ENCODE measurements at regions not wholly inside any gene's neighbourhood (a gene's known extent, or its start where the extent isn't known, plus 50 kb on each side); places are given as distances from the start of the nearest gene placed in this dataset.
A peak's percentile ranks its signal among the peaks of the same experiment; 100 is the strongest.

DNA sequence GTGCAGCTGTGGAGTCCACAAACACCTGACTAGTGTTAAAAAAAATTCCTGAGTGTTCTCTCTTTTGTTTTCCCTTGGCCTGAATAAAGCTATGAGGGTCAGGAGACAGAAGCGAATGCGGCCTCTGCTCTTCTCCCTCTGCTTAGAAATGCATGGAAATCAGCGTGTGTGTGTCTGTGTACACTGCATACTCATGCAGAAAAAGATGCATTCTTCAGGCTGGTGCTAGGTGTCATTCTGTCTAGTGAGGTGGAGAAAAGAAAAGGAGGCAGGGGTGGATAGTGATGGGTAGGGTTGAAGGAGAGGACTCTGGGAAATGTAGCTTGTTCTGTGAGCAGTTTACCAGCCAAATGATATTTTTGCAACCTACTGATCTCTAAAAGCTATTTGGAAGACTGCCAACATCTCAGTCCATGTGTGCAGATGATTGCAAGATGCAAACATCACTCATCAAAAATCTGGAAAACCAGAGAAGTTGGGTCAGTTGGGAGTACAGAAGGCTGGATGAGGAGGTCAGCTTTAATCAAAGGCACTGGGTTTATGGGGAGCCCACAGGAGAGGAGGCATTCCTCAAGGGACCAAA is 177.7 kb downstream of the INSIG2 start:
- H3K36me3 ChIP-seq: no peaks in the 10 kb centered on the region
- H3K4me1 ChIP-seq: peaks cover 34% of the 10 kb centered on the region
- no peak overlapping the region for H3K27ac ChIP-seq
- DNase-seq: no peak
- H3K4me3 ChIP-seq: no peak overlapping the region
- no peaks in the 10 kb centered on the region for H3K27me3 ChIP-seq
- no peaks in the 10 kb centered on the region for H3K9me3 ChIP-seq (replicated peaks)

GRCh38 chr2:118264232-118264990 is 176.1 kb downstream of the INSIG2 start:
- H3K27me3 ChIP-seq: no peaks in the 10 kb centered on the region
- DNase-seq: peak; percentile 52 to 55

GRCh38 chr2:118257696-118258095 is 169.4 kb downstream of the INSIG2 start:
- H3K36me3 ChIP-seq: no peaks in the 10 kb centered on the region
- H3K9me3 ChIP-seq (replicated peaks): peaks cover 6% of the 10 kb centered on the region; the same call in 1 of the 2 replicates
- no peak overlapping the region for H3K4me3 ChIP-seq
- no peaks in the 10 kb centered on the region for H3K27me3 ChIP-seq
- no peak for DNase-seq
- H3K4me1 ChIP-seq: peaks cover 4% of the 10 kb centered on the region
- H3K27ac ChIP-seq: no peak overlapping the region

More at GRCh38 chr2:118264232-118264990, 176.1 kb downstream of the INSIG2 start:
- no peaks in the 10 kb centered on the region for H3K36me3 ChIP-seq
- H3K9me3 ChIP-seq (replicated peaks): peaks cover 4% of the 10 kb centered on the region; the same call in 1 of the 2 replicates
- H3K4me3 ChIP-seq: no peak overlapping the region
- H3K4me1 ChIP-seq: peaks cover 34% of the 10 kb centered on the region
- H3K27ac ChIP-seq: peak overlapping the region; percentile 61

GRCh38 chr2:118255771-118256372 is 167.6 kb downstream of the INSIG2 start:
- Histone ChIP-seq H3K9me3 (replicated peaks) (peaks cover 6% of the 10 kb centered on the region; the same call in 1 of the 2 replicates), H3K4me3 (no peak overlapping the region), H3K27ac (no peak overlapping the region), H3K36me3 (no peaks in the 10 kb centered on the region), H3K4me1 (no peaks in the 10 kb centered on the region), H3K27me3 (no peaks in the 10 kb centered on the region)
- DNase-seq: no peak

- H3K36me3 ChIP-seq: no peaks in the 10 kb centered on the region
- H3K27ac ChIP-seq: no peak overlapping the region
- no peak overlapping the region for H3K4me3 ChIP-seq
- DNase-seq: no peak
- no peaks in the 10 kb centered on the region for H3K27me3 ChIP-seq
- H3K4me1 ChIP-seq: no peaks in the 10 kb centered on the region
- peaks cover 6% of the 10 kb centered on the region; the same call in 1 of the 2 replicates for H3K9me3 ChIP-seq (replicated peaks)
Observed at GRCh38 chr2:118255301-118255700, 167.0 kb downstream of the INSIG2 start.

DNA sequence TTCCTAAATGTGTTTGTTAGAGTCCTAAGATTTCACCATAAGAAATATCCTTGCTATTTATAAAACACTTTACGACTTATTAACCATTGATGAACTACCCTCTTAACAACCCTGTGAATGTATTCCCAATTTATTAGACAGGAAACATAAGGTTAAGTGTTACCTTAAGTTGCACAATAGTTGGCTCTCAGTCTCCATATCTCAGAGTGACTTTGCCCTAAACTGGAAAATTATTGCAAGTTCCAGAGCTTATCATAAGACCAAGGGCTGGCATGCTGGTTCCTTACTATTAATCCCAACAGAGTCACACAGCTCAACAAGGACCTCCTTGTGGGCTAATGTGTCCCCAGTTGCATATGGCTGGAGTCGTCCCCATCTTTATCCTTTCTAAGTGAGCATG is 165.8 kb downstream of the INSIG2 start:
- Histone ChIP-seq H3K4me1 (no peaks in the 10 kb centered on the region), H3K27me3 (0 out of 2 replicates have a peak, but pooled peaks cover 4% of the 10 kb centered on the region), H3K9me3 (replicated peaks) (no peaks in the 10 kb centered on the region), H3K4me3 (no peak overlapping the region), H3K27ac (no peak overlapping the region), H3K36me3 (no peaks in the 10 kb centered on the region)
- DNase-seq: no peak

- Histone ChIP-seq H3K9me3 (replicated peaks) (no peaks in the 10 kb centered on the region), H3K27me3 (0 out of 2 replicates have a peak, but pooled peaks cover 4% of the 10 kb centered on the region), H3K4me3 (no peak overlapping the region), H3K36me3 (no peaks in the 10 kb centered on the region), H3K4me1 (no peaks in the 10 kb centered on the region), H3K27ac (no peak overlapping the region)
- DNase-seq: no peak
Observed at GRCh38 chr2:118251427-118251826, 163.2 kb downstream of the INSIG2 start.

- Histone ChIP-seq H3K9me3 (replicated peaks) (no peaks in the 10 kb centered on the region), H3K27ac (no peak overlapping the region), H3K4me1 (no peaks in the 10 kb centered on the region), H3K36me3 (no peaks in the 10 kb centered on the region), H3K27me3 (0 out of 2 replicates have a peak, but pooled peaks cover 4% of the 10 kb centered on the region), H3K4me3 (no peak overlapping the region)
- no peak for DNase-seq
Observed at GRCh38 chr2:118250463-118250862, 162.2 kb downstream of the INSIG2 start.

DNA sequence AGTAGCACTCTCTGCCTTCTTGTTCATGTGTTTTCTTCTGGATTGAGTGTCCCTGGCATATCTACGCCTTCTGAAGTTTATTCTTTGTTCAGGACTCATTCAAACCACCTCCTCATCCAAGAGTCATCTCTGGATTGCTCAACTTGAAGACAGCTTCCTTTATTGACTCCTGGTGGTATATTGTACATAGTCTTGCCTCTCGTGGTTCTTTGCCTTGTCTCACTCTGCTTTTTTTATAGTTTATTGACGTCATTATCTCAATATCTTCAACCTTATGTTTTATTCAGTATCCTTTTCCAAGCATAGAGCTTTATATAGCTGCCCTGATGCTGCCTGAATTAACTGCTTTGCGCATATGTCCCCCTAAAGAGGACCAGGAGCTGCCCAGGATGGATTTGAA is 161.7 kb downstream of the INSIG2 start:
- 0 out of 2 replicates have a peak, but pooled peaks cover 4% of the 10 kb centered on the region for H3K27me3 ChIP-seq
- no peaks in the 10 kb centered on the region for H3K9me3 ChIP-seq (replicated peaks)
- H3K4me1 ChIP-seq: no peaks in the 10 kb centered on the region
- no peak for DNase-seq
- H3K36me3 ChIP-seq: no peaks in the 10 kb centered on the region
- H3K27ac ChIP-seq: no peak overlapping the region
- no peak overlapping the region for H3K4me3 ChIP-seq

DNA sequence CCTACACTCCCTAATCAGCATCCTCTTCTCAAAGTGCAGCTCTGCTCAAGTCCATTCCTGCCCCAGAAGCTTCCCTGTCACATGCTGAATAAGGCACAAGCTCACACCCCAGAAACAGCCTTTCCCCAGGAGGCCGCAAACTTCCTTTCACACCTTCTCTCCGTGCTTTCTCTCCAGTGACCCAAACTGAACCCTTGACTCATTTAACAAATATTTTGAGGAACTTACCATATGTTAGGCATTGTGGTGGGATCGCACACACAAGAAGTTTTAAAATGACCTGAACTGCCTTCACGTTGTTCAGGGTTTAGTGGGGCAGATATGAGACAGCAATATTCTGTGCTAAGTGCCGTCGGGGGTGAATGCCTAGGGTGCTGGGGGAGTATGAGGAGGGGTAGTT is 161.3 kb downstream of the INSIG2 start:
- Histone ChIP-seq H3K36me3 (no peaks in the 10 kb centered on the region), H3K4me3 (no peak overlapping the region), H3K27me3 (0 out of 2 replicates have a peak, but pooled peaks cover 4% of the 10 kb centered on the region), H3K9me3 (replicated peaks) (no peaks in the 10 kb centered on the region), H3K4me1 (no peaks in the 10 kb centered on the region), H3K27ac (no peak overlapping the region)
- DNase-seq: no peak

DNA sequence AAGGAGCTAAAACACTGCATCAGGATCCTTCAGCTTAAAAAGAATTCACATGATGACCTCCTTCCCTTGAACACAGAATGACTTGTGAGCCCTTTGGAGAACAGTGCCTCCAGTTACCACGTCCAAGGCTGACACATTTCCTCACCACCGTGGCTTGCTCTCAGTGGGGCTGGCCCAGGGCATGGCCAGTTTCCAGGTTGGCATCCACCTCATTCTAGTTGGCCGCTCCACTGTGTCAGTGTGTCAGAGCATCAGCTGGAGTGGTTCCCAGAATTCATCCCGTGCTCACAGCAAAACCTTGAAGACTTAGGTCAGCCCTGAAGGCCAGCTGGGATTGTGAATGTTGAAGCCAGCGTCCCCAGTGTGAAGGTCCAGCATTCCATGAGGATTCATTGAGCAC is 158.5 kb downstream of the INSIG2 start:
- H3K4me3 ChIP-seq: no peak overlapping the region
- no peak for DNase-seq
- H3K9me3 ChIP-seq (replicated peaks): no peaks in the 10 kb centered on the region
- 0 out of 2 replicates have a peak, but pooled peaks cover 4% of the 10 kb centered on the region for H3K27me3 ChIP-seq
- H3K27ac ChIP-seq: no peak overlapping the region
- no peaks in the 10 kb centered on the region for H3K36me3 ChIP-seq
- H3K4me1 ChIP-seq: no peaks in the 10 kb centered on the region

GRCh38 chr2:118246079-118246478 is 157.8 kb downstream of the INSIG2 start:
- Histone ChIP-seq H3K27me3 (0 out of 2 replicates have a peak, but pooled peaks cover 4% of the 10 kb centered on the region), H3K4me1 (no peaks in the 10 kb centered on the region), H3K36me3 (no peaks in the 10 kb centered on the region), H3K27ac (no peak overlapping the region), H3K4me3 (no peak overlapping the region), H3K9me3 (replicated peaks) (no peaks in the 10 kb centered on the region)
- DNase-seq: no peak

DNA sequence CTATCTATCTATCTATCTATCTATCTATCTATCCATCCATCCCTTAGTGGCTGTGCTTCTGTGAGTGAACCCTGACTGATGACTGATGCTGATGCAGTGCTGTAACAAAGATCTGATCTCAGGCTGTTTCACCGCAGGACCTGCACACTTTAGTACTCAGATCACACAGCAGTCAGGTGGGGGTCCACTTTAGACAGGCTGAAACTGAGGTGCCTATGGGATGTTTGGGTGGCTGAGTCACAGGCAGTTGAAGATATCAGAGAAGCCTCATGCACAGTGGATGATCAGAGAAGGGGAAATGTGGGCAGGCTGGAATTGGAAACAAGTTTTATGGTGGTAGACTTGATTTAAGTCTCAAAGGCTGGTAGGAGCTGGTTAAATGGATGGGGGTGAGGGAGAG is 156.4 kb downstream of the INSIG2 start:
- Histone ChIP-seq H3K27me3 (0 out of 2 replicates have a peak, but pooled peaks cover 4% of the 10 kb centered on the region), H3K4me3 (no peak overlapping the region), H3K9me3 (replicated peaks) (no peaks in the 10 kb centered on the region), H3K36me3 (no peaks in the 10 kb centered on the region), H3K27ac (no peak overlapping the region), H3K4me1 (no peaks in the 10 kb centered on the region)
- DNase-seq: no peak

DNA sequence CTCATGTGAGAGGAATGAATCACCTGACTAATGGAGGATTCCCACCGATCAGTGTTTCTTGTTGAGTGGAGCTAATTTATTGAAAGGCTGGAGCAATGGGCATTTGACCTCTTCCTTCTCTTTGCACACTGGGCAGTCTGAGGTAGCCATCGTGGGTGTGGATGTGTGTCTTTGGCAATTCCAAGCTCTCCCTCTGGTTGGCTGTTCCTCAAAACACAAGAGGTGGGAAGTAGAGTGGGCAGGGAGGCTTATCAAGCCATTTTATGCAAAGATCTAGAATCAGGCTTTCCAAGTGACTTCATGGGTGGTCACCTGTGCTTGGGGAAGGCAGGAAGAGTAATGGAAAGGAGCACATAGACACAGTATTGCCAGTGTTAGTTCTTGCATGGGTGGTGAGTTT is 154.8 kb downstream of the INSIG2 start:
- Histone ChIP-seq H3K4me3 (no peak overlapping the region), H3K27me3 (no peaks in the 10 kb centered on the region), H3K4me1 (no peaks in the 10 kb centered on the region), H3K36me3 (no peaks in the 10 kb centered on the region), H3K9me3 (replicated peaks) (no peaks in the 10 kb centered on the region), H3K27ac (no peak overlapping the region)
- DNase-seq: no peak

- Histone ChIP-seq H3K4me1 (no peaks in the 10 kb centered on the region), H3K27ac (no peak overlapping the region), H3K9me3 (replicated peaks) (no peaks in the 10 kb centered on the region), H3K36me3 (no peaks in the 10 kb centered on the region), H3K4me3 (no peak overlapping the region), H3K27me3 (no peaks in the 10 kb centered on the region)
- DNase-seq: no peak
Observed at GRCh38 chr2:118242216-118242615, 153.9 kb downstream of the INSIG2 start.

Data from SJCRH30 (cell line).